ENCODE measurements at regions not wholly inside any gene's neighbourhood (a gene's known extent, or its start where the extent isn't known, plus 50 kb on each side); places are given as distances from the start of the nearest gene placed in this dataset.

GRCh38 chr4:31545755-31546154, 825.6 kb downstream of the PCDH7 start:
- no peak overlapping the region for H3K56ac ChIP-seq (replicated peaks; ENCODE audit: insufficient read length, low read depth, low read length)
- H3K27ac ChIP-seq (ENCODE audit: low read depth, low read length), result no peak overlapping the region
- no peak overlapping the region for H2BK15ac ChIP-seq (ENCODE audit: low read length)
- POLR2A ChIA-PET (ENCODE audit: partially characterized antibody), result no interaction called here
- no peak overlapping the region for H3K4me3 ChIP-seq (ENCODE audit: extremely low read depth in 1 of 4, insufficient read depth in 2 of 4, low read depth in 3 of 4, low read length in 4 of 4)
- FAIRE-seq (no peak), DNase-seq (ENCODE audit: low read depth in 1 of 2, low spot score in 2 of 2) (no peak)
- peak overlapping the region; percentile 47 for H3K23ac ChIP-seq (ENCODE audit: insufficient read length)
- H3K4ac ChIP-seq (replicated peaks; ENCODE audit: insufficient read length, low read depth, low read length), result no peak overlapping the region
- no peak overlapping the region for H4K8ac ChIP-seq (ENCODE audit: extremely low read depth, insufficient read depth, low read length)
- no peaks in the 10 kb centered on the region for H3K4me1 ChIP-seq (replicated peaks in 1 of 4; ENCODE audit: control insufficient read depth in 3 of 4, insufficient read depth in 4 of 4, low read length in 3 of 4)
- WGBS, 2 experiments (ENCODE audit: extremely low coverage in 1 of 2, insufficient coverage in 1 of 2, insufficient read length in 1 of 2, insufficient replicate concordance in 2 of 2, low coverage in 1 of 2, low lambda C conversion rate in 2 of 2, missing lambda C conversion rate in 1 of 2), result 100% methylated on average over 1 of the region's 1 CpG; no CpG with 5 or more reads in 1 of the 2 experiments
- H3K14ac ChIP-seq (ENCODE audit: insufficient read length), result no peak overlapping the region
- no peaks in the 10 kb centered on the region for H3K36me3 ChIP-seq (ENCODE audit: control insufficient read depth in 2 of 4, insufficient read depth in 4 of 4, low read length in 3 of 4)
- CTCF ChIA-PET (ENCODE audit: partially characterized antibody), result no interaction called here
- H3K27me3 ChIP-seq (replicated peaks in 1 of 4; ENCODE audit: control insufficient read depth in 3 of 4, extremely low read depth in 1 of 4, insufficient read depth in 3 of 4, low read length in 3 of 4), result no peaks in the 10 kb centered on the region
- no peak overlapping the region for H3K9ac ChIP-seq (replicated peaks in 1 of 4; ENCODE audit: extremely low read depth in 1 of 4, low read depth in 3 of 4, low read length in 3 of 4)
- H3K9me3 ChIP-seq (ENCODE audit: insufficient read depth in 2 of 2, low read depth in 1 of 2, low read length in 1 of 2), result no peaks in the 10 kb centered on the region
- no peak overlapping the region for H4K91ac ChIP-seq (replicated peaks; ENCODE audit: insufficient read length, low read length)
- 0 out of 2 replicates have a peak overlapping the region, but pooled peaks have one; percentile 8 for H2AFZ ChIP-seq (ENCODE audit: low read length)
- no peaks in the 10 kb centered on the region for H4K20me1 ChIP-seq (replicated peaks in 1 of 2; ENCODE audit: control insufficient read depth in 1 of 2, insufficient read depth in 2 of 2, low read length in 2 of 2)
- H2BK120ac ChIP-seq (replicated peaks; ENCODE audit: low read depth, low read length), result no peak overlapping the region
- no peak overlapping the region for H2BK5ac ChIP-seq (ENCODE audit: low read depth, low read length)
- no peak overlapping the region for H4K5ac ChIP-seq (ENCODE audit: insufficient read length, low read depth, low read length)
- no peaks in the 10 kb centered on the region for H3K79me2 ChIP-seq (ENCODE audit: control insufficient read depth in 1 of 2, insufficient read depth in 2 of 2, low read length in 2 of 2)
- H3K18ac ChIP-seq (ENCODE audit: extremely low read depth, low read length), result no peak overlapping the region
- H3K23me2 ChIP-seq (ENCODE audit: low read depth, low read length), result no peaks in the 10 kb centered on the region
- no peaks in the 10 kb centered on the region for H3K79me1 ChIP-seq (ENCODE audit: low read depth, low read length)
- no peak overlapping the region for H2BK20ac ChIP-seq (ENCODE audit: low read length)
- TF ChIP-seq TBP (IDR thresholded peaks at IDR 0.05; ENCODE audit: low read depth, low read length), result no peak
- no peak overlapping the region for H2BK12ac ChIP-seq (ENCODE audit: low read depth, low read length)
- no peak overlapping the region for H3K4me2 ChIP-seq (ENCODE audit: insufficient read depth in 1 of 2, low read depth in 2 of 2, low read length in 2 of 2)
- no peak overlapping the region for H2AK5ac ChIP-seq (ENCODE audit: low read depth, low read length)
